ENCODE measurements at regions not wholly inside any gene's neighbourhood (a gene's known extent, or its start where the extent isn't known, plus 50 kb on each side); places are given as distances from the start of the nearest gene placed in this dataset.
"Not testable (repeated sequence)": the region's sequence is repeated elsewhere in the genome, so short reads cannot be mapped to it uniquely, and the experiment has no call there.

DNA sequence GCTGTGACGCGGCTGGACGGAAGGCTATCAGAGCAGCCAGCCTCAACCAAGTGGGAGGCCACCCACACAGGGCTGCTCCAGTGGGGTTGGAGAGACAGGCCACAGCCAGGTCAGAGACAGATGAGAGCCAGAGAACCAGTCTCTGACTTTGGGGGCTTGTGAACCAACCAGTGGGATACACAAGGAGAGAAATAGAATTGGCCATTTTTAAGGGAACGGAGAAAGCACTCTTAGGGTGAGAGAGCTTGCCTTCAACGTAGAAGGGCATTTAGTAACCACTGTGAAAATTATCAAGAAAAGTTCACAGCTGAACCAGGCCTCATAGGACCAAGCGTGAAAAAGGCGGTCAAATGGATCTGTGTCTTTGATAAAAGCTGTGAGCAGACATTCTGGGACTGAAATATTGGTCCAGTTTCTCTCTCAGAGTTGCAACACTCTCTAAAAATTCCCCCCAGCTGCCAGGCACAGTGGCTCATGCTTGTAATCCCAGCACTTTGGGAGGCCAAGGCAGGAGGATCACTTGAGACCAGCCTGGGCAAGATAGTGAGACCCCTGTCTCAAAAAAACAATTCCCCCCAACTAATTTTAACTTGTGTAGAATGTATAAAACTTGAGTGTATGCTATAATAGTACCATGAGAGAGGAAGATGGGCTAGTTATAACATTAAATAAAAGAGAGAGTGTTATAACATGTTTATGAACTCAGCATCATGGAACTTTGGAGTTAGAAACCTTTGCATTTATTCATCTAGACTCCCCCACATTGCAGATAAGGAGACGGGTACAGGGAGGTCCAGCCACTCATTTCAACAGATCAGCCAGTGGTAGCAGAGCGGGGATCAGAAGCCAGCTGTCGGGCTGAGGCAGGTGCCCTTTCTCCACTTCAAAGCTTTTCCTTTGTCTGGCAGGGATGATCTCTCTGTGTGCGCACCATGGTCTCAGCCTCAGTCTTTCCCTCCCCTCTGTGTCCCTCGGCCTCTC lies 132.2 kb downstream of the NPIPB11 start:
- H3K9ac ChIP-seq (ENCODE audit: insufficient read length); H3K27ac ChIP-seq; DNase-seq (ENCODE audit: low read depth, low spot score); H3K36me3 ChIP-seq (ENCODE audit: insufficient read depth, low read length); H3K9me3 ChIP-seq (ENCODE audit: low read depth, low read length); H3K4me3 ChIP-seq: not testable (repeated sequence)

DNA sequence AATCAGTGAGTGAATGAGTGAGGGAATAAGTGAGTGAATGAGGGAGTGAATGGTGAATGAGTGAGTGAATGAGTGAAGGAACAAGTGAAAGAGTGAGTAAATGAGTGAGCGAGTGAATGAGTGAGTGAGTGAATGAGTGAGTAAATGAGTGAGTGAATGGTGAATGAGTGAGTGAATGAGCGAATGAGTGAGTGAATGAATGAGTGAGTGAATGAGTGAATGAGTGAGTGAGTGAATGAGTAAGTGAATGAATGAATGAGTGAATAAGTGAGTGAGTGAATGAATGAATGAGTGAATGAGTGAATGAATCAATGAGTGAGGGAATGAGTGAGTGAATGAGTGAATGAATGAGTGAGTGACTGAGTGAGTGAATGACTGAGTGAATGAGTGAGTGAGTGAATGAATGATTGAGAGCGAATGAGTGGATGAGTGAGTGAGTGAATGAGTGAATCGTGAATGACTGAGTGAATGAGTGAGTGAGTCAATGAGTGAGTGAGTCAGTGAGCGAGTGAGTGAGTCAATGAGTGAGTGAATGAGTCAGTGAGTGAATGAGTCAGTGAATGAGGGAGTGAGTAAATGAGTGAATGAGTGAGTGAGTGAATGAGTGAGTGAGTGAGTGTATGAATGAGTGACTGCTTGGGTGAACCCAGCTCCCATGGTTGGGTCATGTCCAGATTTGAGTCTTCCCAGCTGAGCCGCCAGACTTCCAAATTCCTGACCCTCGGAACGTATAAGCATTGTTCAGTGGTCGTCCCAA lies 133.0 kb downstream of the NPIPB11 start:
- DNase-seq (ENCODE audit: low read depth, low spot score); H3K9ac ChIP-seq (ENCODE audit: insufficient read length); H3K9me3 ChIP-seq (ENCODE audit: low read depth, low read length); H3K27ac ChIP-seq; H3K4me3 ChIP-seq; H3K36me3 ChIP-seq (ENCODE audit: insufficient read depth, low read length): not testable (repeated sequence)

- not testable (repeated sequence) for H3K9ac ChIP-seq (ENCODE audit: insufficient read length); H3K9me3 ChIP-seq (ENCODE audit: low read depth, low read length); H3K4me3 ChIP-seq; H3K27ac ChIP-seq; DNase-seq (ENCODE audit: low read depth, low spot score); H3K36me3 ChIP-seq (ENCODE audit: insufficient read depth, low read length)
Measured at GRCh38 chr16:29271721-29272675, 134.5 kb downstream of the NPIPB11 start.

GRCh38 chr16:29270923-29271322 lies 135.6 kb downstream of the NPIPB11 start:
- H3K9me3 ChIP-seq (ENCODE audit: low read depth, low read length); H3K36me3 ChIP-seq (ENCODE audit: insufficient read depth, low read length); DNase-seq (ENCODE audit: low read depth, low spot score); H3K27ac ChIP-seq; H3K4me3 ChIP-seq; H3K9ac ChIP-seq (ENCODE audit: insufficient read length): not testable (repeated sequence)

DNA sequence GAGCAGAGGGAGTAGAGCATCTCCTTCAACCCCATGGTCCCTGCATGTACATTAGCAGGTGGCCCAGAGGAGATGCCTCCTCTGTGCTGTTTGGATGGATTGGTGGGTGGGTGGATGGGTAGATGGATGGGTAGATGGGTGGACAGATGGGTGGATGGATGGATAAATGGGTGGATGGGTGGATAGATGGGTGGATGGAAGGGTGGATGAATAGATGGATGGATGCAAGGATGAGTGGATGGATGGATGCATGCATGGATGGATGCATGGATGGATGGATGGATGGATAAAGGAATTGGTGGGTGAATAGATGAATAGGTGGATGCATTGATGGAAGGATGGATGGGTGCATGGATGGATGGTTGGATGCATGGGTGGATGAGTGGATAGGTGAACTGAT lies 136.5 kb downstream of the NPIPB11 start:
- DNase-seq (ENCODE audit: low read depth, low spot score); H3K4me3 ChIP-seq; H3K27ac ChIP-seq; H3K36me3 ChIP-seq (ENCODE audit: insufficient read depth, low read length); H3K9me3 ChIP-seq (ENCODE audit: low read depth, low read length); H3K9ac ChIP-seq (ENCODE audit: insufficient read length): not testable (repeated sequence)

- H3K9ac ChIP-seq (ENCODE audit: insufficient read length); H3K27ac ChIP-seq; H3K4me3 ChIP-seq; H3K36me3 ChIP-seq (ENCODE audit: insufficient read depth, low read length); DNase-seq (ENCODE audit: low read depth, low spot score); H3K9me3 ChIP-seq (ENCODE audit: low read depth, low read length): not testable (repeated sequence)
Measured at GRCh38 chr16:29269192-29269811, 137.2 kb downstream of the NPIPB11 start.

- not testable (repeated sequence) for H3K27ac ChIP-seq; H3K36me3 ChIP-seq (ENCODE audit: insufficient read depth, low read length)
Measured at GRCh38 chr16:29268785-29269191, 137.7 kb downstream of the NPIPB11 start.

GRCh38 chr16:29268348-29268747 lies 138.2 kb downstream of the NPIPB11 start:
- not testable (repeated sequence) for DNase-seq (ENCODE audit: low read depth, low spot score); H3K27ac ChIP-seq; H3K9ac ChIP-seq (ENCODE audit: insufficient read length)

More at GRCh38 chr16:29268785-29269191, 137.7 kb downstream of the NPIPB11 start:
- H3K9me3 ChIP-seq (ENCODE audit: low read depth, low read length); H3K9ac ChIP-seq (ENCODE audit: insufficient read length); DNase-seq (ENCODE audit: low read depth, low spot score); H3K4me3 ChIP-seq: not testable (repeated sequence)

GRCh38 chr16:29267891-29268290 lies 138.6 kb downstream of the NPIPB11 start:
- not testable (repeated sequence) for H3K36me3 ChIP-seq (ENCODE audit: insufficient read depth, low read length); H3K27ac ChIP-seq; H3K9ac ChIP-seq (ENCODE audit: insufficient read length); H3K4me3 ChIP-seq; DNase-seq (ENCODE audit: low read depth, low spot score); H3K9me3 ChIP-seq (ENCODE audit: low read depth, low read length)

More at GRCh38 chr16:29268348-29268747, 138.2 kb downstream of the NPIPB11 start:
- H3K4me3 ChIP-seq; H3K9me3 ChIP-seq (ENCODE audit: low read depth, low read length); H3K36me3 ChIP-seq (ENCODE audit: insufficient read depth, low read length): not testable (repeated sequence)

DNA sequence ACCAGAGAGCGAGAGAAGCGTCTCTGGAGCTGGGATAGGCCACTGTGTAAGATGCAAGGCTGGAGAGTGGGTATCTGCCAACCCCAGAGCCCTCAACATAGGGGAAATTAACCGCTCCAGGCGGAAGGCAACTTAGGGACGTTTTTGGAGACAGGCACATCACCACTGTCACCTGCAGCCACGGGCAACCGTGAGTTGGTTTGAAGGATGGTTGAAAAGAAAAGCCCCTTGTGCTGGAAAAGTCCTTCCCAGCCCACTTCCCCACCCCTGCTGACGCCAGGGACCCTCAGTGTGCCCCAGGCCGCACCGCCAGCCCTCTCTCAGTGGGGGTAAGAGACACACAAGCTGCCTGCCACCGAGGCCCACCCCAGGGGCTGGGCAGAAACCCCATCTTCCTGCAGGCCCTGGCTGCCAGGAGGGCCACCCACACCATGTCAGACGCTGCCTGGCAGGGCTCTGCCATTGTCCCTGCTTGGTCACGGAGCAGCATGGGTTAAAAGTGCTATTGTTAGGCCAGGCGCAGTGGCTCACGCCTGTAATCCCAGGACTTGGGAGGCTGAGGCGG lies 139.4 kb downstream of the NPIPB11 start:
- H3K9ac ChIP-seq (ENCODE audit: insufficient read length); DNase-seq (ENCODE audit: low read depth, low spot score); H3K9me3 ChIP-seq (ENCODE audit: low read depth, low read length); H3K36me3 ChIP-seq (ENCODE audit: insufficient read depth, low read length); H3K27ac ChIP-seq; H3K4me3 ChIP-seq: not testable (repeated sequence)

DNA sequence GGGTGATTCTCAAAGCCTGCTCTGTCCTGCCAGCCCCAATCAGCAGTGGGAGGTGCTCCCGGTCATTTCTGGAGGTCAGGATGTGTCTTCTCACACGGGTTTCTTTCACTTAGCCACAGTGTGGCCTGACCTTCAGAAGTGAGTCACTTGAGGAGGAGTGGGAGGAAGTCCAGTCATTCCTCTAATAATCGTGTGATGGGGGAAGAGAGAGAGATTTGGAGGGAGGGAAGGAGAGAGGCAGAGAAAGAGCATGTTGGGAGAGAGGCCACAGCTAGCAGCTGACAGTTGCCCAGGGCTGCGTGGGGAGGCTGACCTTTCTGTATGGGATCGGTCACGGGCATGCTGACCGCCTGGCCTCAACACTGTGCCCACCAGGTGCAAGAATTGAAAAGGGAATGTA lies 139.9 kb downstream of the NPIPB11 start:
- DNase-seq (ENCODE audit: low read depth, low spot score), result not testable (repeated sequence)

GRCh38 chr16:29265255-29265853 lies 141.2 kb downstream of the NPIPB11 start:
- H3K27ac ChIP-seq; H3K36me3 ChIP-seq (ENCODE audit: insufficient read depth, low read length); DNase-seq (ENCODE audit: low read depth, low spot score); H3K9me3 ChIP-seq (ENCODE audit: low read depth, low read length); H3K4me3 ChIP-seq; H3K9ac ChIP-seq (ENCODE audit: insufficient read length): not testable (repeated sequence)

More for the DNA sequence above, 139.9 kb downstream of the NPIPB11 start:
- not testable (repeated sequence) for H3K9me3 ChIP-seq (ENCODE audit: low read depth, low read length); H3K36me3 ChIP-seq (ENCODE audit: insufficient read depth, low read length); H3K9ac ChIP-seq (ENCODE audit: insufficient read length); H3K27ac ChIP-seq; H3K4me3 ChIP-seq
